ENCODE measurements at regions not wholly inside any gene's neighbourhood (a gene's known extent, or its start where the extent isn't known, plus 50 kb on each side); places are given as distances from the start of the nearest gene placed in this dataset.

DNA sequence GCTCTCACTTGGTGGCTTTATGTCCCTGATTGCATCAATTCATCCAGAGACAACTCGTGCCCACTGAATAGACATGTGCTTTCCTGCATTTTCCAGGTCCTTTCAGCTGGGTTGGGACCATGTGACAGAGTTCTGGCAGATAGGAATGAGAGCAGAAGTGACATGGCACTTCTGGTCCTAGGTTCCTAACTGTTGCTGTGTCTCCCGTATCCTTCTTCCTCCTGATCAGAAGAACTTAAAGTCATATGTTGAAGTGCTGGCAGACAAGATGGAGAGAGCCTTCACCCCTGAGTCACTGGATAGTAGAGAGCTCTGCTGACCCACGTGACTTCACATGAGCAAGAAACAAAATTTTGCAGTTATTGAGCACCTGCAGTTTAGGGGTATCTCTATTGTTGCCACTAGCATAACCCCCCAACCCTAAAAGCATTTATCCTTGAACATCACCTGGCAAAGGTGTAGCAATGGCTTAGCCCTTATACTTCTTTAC lies 80.0 kb downstream of the NREP start:
- no peak for DNase-seq

DNA sequence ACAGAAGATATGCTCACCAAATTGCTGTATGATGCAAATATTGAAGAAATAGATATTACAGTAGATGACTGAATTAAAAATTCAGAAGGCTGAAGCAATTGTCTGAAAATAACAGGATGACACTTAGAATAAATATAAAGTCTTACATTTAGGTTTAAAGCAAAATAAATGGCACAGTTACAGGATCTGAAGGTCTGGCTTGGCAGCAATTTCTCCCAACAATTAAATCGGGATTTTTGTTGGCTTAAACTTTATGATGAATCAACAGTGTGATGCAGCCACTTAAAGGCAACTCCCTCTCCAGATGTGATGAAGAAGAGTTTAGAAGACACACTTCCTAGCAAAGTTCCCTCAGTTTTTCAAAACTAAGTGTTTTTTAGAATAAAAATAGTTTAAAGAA lies 80.5 kb downstream of the NREP start:
- no peak for DNase-seq

DNA sequence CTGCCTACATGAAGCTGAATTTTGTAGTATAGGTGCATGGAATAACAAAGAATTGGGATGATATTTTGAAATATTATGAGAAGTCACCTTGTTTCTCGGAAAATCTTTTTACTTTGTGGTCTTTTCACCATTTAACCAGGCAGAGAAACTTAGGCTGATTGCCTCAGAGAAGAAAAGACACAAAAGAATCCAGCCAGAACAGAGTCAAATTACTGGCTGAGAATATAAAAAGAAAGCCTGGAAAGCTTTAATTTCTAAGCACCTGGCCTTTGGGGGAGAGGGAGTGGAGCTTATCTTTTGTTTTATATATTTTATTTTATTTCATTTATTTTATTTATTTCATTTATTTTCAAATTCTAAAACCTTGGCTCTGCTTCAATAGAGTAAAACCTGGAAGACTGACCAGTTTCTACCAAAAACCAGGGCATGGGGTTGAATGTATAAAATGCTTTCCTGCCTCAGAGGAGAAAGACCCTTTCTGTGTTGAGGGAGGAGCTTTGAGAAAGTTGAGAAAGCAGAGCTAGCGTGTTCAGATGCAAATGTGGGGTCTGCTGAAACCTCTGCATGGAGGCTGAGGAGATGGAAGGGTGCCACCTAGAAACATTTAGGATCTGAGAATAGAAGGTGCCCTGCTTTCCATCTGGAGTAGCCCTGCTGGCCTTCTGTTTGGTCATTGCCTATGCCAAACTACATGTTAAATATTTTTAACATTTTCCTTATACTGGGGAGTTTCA lies 81.6 kb downstream of the NREP start:
- DNase-seq, result no peak

DNA sequence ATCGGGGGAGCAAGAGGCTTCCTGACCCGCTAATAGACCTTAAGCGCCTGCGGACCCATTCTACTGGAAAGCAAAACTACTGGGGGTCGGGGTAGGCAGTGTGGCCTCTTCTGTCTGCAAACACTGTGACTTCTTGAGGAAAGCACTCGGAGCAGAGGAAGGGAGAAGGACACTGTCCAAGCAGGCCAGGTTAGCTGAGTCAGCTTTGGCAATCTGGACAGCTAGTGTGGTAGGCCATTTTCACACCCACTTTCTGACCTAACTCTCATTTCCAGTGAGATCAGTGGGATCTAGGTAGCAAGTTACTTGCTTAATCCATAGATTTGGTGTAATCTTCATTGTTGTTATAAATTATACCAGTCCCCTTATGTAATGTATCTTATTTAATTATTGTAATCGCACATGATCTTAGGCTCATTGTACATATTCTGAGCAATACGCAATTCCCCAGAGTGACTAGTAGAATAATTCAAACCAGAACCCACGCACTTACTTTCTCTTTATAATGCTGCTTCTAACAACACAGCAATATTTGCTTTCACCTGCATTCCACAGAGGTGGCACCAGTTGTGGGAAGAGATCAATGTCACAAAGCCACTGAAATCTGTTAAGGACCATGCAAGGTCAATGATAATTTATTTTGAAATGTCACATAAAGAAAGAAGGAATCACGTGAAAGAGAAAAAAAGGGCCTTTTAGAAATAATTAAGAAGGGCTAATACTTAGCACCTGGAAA lies 82.9 kb downstream of the NREP start:
- DNase-seq, result no peak

DNA sequence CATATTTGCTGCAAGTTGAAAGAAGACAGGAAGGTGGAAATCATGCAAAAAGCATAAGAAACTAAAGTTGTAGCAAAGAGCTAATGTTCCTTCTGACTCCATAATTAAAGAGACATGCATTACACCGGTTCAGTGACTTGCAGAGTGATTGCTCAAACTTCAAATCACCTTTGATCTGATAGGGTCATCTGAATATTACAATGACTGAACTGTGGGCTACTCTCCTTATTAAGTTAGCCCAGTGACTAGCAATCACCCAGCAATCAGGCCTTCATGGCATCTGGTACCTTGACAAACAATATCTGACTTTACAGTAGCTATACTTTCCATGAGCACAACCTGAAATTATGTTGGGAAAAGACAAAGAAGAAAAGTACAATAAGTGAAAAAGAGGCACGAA lies 84.9 kb downstream of the NREP start:
- no peak for DNase-seq

DNA sequence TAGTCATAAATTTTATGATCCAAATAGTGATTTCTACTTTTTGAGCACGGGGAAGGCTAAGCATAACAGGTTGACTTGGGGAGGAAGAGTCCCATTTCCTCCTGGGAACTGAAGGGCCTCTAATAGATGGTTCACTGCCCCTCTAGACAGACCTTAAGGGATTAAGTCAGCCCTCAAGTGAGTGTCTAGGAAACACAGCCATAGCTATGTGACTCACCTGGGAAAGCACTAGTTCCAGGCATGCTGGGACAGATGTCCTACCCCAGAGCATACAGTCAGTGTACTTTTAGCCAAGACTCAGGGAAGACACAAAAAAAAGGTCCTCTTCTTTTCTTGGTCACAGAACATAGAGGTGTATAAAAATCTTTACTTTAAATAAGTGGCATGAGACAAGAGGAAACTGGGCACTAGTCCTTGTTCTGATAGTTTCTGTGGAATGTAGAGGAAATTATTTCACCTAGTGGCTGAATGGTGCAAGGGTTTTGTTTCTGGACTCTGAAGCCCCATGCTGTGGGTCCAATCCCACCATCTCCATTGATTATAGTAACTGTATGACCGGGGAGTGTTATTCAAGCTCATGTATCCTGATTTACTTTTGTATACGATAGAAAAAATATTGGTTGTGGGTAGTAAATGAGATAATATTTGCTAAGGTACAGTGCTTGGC lies 86.0 kb downstream of the NREP start:
- DNase-seq, result no peak

DNA sequence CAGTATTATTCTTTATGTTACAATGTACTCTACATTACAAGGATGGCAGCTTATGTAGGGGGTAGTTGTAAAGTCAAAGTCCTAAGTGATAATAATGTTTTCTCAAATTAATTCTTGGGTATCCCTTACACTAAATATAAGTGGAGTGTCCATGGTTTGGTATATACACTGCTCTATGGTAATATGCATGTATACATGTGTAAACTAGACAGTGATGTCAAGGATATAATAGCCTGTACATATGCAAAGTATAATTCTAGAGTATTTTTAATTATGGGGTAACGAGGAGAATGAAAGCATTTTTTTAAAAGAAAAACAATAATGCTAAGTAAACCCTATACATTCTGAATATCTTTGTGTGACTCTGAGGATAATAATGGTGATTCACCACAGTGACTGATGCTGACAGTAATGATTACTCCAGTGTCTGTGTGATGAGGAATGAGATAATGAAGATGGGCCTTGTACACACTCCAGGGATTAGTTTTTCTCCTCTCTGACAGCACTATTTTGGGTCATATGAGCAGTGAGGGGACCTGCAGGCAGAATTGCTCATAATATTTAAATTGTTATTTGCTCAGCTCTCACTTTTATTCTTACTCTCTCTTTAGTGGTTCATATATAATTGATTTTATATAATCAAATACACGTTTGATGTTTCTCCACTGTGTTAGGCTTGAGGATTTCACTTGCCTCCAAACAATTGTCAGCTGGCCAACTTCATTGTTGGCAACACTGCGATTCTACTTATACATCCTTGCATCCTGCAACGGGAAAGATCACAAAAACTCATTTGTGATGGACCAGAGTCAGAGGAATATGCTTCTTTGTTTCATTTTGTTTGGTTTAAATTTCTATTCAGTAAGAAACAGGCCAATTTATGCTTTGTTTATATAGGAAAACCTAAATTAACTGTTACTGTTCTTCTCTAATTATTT lies 88.2 kb downstream of the NREP start:
- no peak for DNase-seq

DNA sequence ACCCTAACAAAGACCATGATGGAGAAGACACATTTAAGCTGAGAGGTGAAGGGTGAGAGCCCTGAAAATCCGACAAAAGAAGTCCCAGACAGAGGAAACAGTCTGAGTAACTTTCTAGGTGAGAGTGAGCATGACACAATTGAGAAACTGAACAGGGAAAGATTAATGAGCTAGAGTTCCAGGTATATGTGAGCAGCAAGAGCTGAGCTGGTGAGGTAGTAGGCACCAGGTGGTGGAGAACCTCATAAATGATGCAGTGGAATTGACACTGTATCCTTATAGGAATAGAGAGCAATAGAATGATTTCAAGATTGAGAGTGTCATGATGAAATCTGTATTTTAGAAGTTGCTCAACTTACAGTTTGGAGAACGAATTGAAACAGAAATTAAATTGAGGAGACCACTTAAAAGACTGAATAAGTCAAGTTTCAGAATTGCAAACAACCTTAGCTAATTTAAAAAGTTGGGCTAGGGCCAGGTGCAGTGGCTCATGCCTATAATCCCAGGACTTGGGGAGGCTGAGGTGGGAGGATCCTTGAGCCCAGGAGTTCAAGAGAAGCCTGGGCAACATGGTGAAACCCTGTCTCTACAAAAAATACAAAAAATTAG lies 89.8 kb downstream of the NREP start:
- DNase-seq, result no peak

DNA sequence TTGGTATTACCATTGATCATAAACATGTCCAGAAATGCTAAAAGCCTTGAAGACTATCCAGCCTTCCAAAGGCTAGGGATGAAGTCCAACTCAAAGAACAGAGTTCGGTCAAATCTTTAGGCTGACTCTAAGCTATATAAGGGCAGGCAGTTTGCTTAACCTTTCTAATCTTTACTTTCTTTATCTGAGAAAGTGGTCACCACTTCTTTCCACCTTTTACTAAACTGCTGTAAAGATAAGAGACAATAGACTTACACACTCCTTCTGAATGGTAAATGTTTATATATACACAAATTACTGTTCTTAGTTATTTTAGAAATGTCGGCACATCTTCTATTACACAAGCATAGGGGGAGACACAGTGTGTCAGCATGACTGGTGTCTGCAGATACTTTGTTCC lies 100.4 kb downstream of the NREP start:
- no peak for DNase-seq

DNA sequence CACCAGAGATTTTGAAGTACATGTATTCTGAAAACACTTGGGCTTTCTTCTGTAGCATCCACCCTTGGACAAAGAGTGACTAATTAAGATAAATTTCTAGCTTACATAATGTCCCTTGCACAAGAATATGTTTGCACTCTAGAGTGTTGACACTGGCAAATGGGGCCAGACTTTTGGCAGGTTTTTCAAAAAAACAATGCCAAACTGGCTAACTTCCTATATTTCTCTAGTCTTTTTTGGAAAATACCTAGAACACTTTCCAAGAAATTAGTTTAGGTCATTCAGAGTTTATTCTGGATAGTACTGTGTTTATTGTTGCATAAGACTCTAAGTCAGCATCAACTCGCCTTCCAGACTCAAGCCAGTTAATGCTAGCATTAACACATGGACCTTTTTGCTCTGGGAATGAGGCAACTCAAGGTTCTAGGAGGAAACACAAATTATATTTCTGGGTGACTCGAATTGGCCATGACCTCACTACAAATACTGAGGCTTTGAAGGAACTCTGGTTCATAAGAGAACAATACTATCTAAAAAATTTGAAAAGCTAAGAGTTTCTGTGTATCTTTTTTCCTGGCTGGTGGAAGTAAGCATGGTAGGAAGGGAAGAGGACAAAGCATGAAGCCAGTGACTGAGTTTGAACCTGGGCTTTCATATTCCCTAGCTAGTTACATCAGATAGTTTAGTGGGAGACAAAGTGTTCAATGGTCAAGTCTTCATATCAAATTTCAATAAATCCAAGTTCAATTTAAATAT lies 101.6 kb downstream of the NREP start:
- DNase-seq, result no peak

DNA sequence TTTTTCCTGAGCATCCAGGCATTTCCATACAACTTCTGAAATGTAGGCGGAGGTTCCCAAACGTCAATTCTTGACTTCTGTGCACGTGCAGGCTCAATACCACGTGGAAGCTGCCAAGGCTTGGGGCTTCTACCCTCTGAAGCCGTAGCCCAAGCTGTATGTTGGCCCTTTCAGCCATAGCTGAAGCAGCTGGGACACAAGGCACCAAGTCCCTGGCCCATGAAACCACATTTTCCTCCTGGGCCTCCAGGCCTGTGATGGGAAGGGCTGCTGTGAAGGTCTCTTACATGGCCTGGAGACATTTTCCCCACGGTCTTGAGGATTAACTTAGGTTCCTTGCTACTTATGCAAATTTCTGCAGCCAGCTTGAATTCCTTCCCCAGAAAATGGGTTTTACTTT lies 103.6 kb downstream of the NREP start:
- DNase-seq, result no peak

DNA sequence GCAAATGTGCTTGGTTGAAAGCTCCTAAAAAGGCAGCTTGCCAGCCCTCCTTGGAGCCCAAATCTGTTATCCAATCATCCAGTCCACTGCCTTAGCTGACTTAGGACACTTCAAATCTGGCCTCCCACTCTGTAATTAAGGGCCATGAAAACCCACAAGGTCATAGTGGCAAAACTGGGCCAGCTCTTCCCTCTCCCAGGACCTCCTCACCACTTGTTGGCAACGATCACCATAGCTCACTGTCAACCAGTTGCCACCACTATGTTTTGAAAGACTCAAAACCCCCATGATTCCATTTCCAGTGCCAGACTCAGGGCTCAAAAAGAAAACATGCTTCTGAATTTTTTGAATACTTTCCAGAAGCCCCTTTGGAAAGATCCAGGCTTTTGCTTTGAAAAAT lies 107.5 kb downstream of the NREP start:
- no peak for DNase-seq

DNA sequence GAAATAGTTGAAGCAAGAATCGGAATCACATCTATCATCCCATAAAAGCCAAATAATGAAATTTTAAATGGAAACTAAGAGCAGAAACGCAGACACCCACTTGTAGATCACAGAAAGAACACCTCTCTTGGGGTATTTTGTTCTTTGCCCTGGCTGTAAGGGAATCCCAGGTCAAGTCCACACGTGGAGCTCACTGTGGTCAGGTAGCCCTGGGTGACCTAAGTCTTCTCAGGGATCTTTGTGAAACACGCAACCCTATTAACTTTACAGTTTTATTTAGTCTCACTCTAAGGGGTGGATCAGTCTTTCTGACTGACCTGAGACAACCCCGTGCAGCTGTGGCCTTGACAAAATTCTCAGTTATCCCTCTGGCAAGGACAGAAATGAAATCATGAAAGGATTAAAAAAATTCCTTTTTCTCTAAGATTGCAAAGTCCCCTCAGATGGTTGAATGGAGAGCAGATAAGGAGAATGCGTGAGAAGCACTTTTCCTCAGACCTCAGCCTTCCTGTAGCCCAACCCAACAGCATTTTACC lies 111.6 kb downstream of the NREP start:
- no peak for DNase-seq

DNA sequence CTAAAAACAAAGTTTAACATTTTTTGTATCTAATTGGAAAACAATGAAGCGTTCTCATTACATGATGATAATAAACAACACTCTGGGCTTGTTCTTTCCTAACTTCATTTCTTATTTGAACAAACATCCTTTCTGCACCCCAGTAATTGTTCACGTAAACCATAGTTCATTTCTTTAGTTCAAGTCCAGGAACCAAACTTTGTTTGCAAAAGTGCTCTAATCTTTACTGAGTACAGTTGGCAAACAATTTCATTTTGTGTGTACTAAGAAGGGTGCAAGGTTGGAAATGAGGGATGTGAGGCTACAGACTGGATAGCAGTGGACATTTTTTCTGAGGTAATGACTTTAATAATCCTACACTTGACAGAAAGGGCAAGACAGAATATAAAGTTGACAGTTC lies 113.5 kb downstream of the NREP start:
- no peak for DNase-seq

DNA sequence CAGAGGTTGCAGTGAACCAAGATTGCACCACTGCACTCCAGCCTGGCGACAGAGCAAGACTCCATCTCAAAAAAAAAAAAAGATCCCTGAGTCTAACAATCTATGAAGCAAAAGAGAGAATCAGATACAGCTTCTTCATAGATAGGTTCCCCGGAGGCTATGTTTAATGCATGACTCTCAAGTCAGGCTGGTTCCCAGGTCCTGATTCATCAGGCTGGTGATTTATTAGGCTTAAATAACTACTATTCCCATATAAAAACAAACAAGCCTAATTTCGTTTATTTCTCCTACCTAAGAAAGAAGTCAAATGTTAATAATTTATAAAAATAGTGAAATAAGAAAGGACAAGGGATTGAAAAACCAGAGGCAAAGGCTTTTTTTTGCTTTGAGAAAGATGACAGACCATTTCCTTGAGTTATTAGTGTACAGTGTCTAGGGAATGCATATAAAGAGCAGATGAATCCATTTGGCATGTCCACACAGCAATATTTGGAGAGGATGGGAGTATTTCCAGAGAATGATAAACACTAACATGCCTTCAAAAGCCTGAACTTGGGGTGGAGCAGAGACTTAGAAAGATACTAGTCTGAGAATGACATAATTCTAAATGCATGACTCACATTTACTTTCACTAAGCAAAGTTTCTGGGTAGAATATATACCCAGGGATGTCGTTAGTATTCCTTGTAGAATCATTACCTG lies 115.3 kb downstream of the NREP start:
- DNase-seq, result no peak

DNA sequence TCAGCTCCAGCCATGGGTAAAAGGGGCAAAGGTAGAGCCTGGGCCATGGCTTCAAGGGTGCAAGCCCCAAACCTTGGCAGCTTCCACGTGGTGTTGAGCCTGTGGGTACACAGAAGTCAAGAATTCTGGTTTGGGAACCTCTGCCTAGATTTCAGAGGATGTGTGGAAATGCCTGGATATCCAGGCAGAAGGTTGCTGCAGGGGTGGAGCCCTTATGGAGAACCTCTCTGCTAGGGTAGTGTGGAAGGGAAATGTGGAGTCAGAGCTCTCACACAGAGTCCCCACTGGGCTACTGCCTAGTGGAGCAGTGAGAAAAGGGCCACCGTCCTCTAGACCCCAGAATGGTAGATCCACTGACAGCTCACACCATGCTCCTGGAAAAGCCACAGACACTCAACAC lies 117.1 kb downstream of the NREP start:
- DNase-seq, result no peak

DNA sequence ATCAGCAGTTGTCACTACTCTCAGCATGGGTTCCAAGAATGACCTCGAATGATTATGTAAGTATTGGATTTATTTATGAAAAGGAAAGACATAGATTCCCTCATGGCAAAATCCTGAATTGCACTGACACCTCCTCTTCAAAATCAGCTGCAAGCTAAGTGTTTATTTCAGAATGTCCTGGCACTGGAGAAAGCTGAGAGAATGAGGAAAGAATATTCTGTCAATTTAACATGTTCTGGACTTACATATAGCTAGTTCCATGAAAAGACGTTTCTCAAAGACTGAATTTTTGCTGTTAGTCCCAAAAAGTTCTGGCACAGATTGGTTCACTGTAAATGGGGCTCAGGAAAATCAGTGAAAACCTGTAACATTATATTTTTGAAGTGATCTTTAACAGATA lies 120.3 kb downstream of the NREP start:
- DNase-seq, result no peak

DNA sequence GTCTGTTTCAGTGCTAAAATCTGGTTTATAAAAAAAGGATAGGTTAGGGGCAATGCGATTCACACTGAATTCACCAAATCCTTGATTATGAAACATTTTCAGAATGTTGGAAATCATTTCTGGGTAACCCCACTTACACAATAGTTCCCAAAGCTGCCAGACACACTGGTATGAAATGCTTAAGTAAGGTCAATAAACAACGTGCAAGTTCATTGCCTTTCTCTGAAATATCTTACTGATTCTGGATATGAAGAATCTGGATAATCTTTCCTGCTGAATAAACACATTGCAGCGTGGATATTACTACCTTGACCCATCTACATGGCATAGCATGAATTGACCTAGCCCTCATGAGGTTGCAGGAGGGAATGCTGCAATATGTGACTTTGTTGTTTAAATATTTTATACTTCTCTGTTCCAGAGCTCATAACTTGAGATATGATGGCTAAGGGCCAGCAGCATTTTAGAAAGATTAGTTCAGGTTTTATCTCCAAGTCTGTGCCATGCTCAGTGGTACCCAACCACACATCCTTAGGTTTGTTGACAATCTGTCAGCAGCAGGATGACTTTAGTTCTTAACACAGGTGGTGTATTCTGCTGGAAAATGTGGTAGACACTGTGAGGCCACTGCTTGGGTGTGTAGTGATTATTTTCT lies 121.0 kb downstream of the NREP start:
- no peak for DNase-seq

DNA sequence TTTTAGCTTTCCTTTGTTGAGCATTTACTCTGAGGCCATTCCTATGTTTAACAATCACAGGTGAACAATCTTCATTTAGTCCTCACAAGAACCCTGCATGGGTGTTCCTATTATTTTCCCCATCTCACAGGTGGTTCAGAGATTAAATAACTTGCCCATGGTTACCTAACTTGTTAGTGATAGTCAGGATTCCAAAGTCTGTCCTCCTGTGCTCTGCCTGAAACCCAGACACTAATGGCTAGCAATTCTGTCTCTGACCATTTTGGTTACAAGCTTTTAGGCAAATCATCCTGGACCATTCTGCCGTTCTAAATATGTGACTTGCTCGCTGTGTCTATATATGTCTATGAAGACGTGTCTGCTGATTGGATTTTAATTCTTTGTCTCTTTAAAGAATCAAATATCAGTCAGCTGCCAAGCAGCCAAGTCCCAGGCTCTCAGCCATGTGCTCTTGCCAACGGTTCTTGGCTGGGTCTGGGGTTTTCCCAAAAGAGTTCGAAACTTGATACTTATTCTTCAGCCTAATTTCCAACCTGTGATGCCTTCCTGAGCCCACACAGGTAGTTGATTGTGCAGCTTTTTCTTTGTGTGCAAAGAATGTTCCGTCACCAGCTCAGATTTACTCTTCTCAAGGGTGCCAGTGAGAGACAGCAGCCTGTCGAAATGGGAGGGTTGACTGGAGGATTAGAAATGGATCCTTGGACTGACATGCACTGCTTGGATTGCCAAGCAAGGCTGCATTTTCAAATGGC lies 121.7 kb downstream of the NREP start:
- DNase-seq, result no peak

Measured in stimulated activated CD4-positive, alpha-beta T cell treated with anti-CD3 and anti-CD28 coated beads, Interleukin-4, amount 100 ng/mL, for 4 hours (primary cell).